Subcutaneous abdominal adipose tissue (tissue), 5 donors: ENCODE measurements at regions not wholly inside any gene's neighbourhood (a gene's known extent, or its start where the extent isn't known, plus 50 kb on each side); places are given as distances from the start of the nearest gene placed in this dataset.

Experiments
- H3K27ac ChIP-seq: one replicate; pipeline ENCODE4 v1.7.0; 2013; ENCODE audit warnings: low read depth, mild to moderate bottlenecking, inconsistent platforms, low read length, moderate library complexity
- H3K27me3 ChIP-seq, 5 donors: one replicate each; pipeline ENCODE4 v1.7.0; 2013; ENCODE audit warnings: low read length in 5 of 5, inconsistent platforms in 1 of 5; ENCODE audit not compliant: control insufficient read depth in 5 of 5, insufficient read depth in 4 of 5
- H3K36me3 ChIP-seq, 5 donors: one replicate each; pipeline ENCODE4 v1.7.0; 2013; ENCODE audit warnings: low read length in 5 of 5; ENCODE audit not compliant: control insufficient read depth in 5 of 5, insufficient read depth in 5 of 5
- H3K4me1 ChIP-seq, 5 donors: one replicate each; pipeline ENCODE4 v1.7.0; 2013; ENCODE audit warnings: low read length in 5 of 5, mild to moderate bottlenecking in 3 of 5, moderate library complexity in 1 of 5; ENCODE audit not compliant: control insufficient read depth in 5 of 5, insufficient read depth in 5 of 5
- H3K4me3 ChIP-seq, 5 donors: one replicate each; pipeline ENCODE4 v1.7.0; 2013; ENCODE audit warnings: low read length in 5 of 5, low read depth in 1 of 5
- H3K9ac ChIP-seq, 5 donors: one replicate each; pipeline ENCODE4 v1.7.0; 2013; ENCODE audit warnings: low read length in 5 of 5, mild to moderate bottlenecking in 4 of 5, moderate library complexity in 3 of 5
- H3K9me3 ChIP-seq, 5 donors: one replicate each; pipeline ENCODE4 v1.7.0; 2013; ENCODE audit warnings: low read length in 5 of 5; ENCODE audit not compliant: control insufficient read depth in 5 of 5
- donor health status: healthy.
- donor health status: healthy.
- donor health status: healthy.
- donor health status: healthy.
- donor health status: healthy.

GRCh38 chr3:34862456-34862855 is 776.9 kb upstream of the ARPP21 start:
- H3K27ac ChIP-seq = no peak overlapping the region
- no peak overlapping the region for H3K4me3 ChIP-seq
- H3K36me3 ChIP-seq = no peaks in the 10 kb centered on the region

GRCh38 chr3:34863485-34863884 is 775.8 kb upstream of the ARPP21 start:
- Histone ChIP-seq H3K4me3 (no peak overlapping the region), H3K9ac (no peak overlapping the region), H3K36me3 (no peaks in the 10 kb centered on the region), H3K9me3 (no peaks in the 10 kb centered on the region), H3K27me3 (no peaks in the 10 kb centered on the region), H3K4me1 (no peaks in the 10 kb centered on the region), H3K27ac (no peak overlapping the region)

More at GRCh38 chr3:34862456-34862855, 776.9 kb upstream of the ARPP21 start:
- Histone ChIP-seq H3K4me1 (no peaks in the 10 kb centered on the region), H3K9me3 (no peaks in the 10 kb centered on the region), H3K9ac (no peak overlapping the region), H3K27me3 (no peaks in the 10 kb centered on the region)

GRCh38 chr3:34864011-34864410 is 775.3 kb upstream of the ARPP21 start:
- Histone ChIP-seq H3K27ac (no peak overlapping the region), H3K4me1 (no peaks in the 10 kb centered on the region), H3K27me3 (no peaks in the 10 kb centered on the region), H3K4me3 (no peak overlapping the region), H3K9ac (no peak overlapping the region), H3K36me3 (no peaks in the 10 kb centered on the region), H3K9me3 (no peaks in the 10 kb centered on the region)

- no peaks in the 10 kb centered on the region for H3K36me3 ChIP-seq
- no peaks in the 10 kb centered on the region for H3K4me1 ChIP-seq
- no peaks in the 10 kb centered on the region for H3K9me3 ChIP-seq
- no peak overlapping the region for H3K27ac ChIP-seq
- H3K27me3 ChIP-seq = no peaks in the 10 kb centered on the region
- no peak overlapping the region for H3K4me3 ChIP-seq
- H3K9ac ChIP-seq = no peak overlapping the region
Observed at GRCh38 chr3:34865346-34865745, 774.0 kb upstream of the ARPP21 start.

GRCh38 chr3:34868935-34869334 is 770.4 kb upstream of the ARPP21 start:
- Histone ChIP-seq H3K36me3 (no peaks in the 10 kb centered on the region), H3K4me1 (no peaks in the 10 kb centered on the region), H3K27ac (no peak overlapping the region), H3K4me3 (no peak overlapping the region), H3K9ac (no peak overlapping the region), H3K9me3 (no peaks in the 10 kb centered on the region), H3K27me3 (no peaks in the 10 kb centered on the region)

GRCh38 chr3:34869696-34870095 is 769.6 kb upstream of the ARPP21 start:
- H3K4me3 ChIP-seq = no peak overlapping the region
- H3K4me1 ChIP-seq = no peaks in the 10 kb centered on the region
- no peaks in the 10 kb centered on the region for H3K27me3 ChIP-seq
- no peak overlapping the region for H3K27ac ChIP-seq
- no peaks in the 10 kb centered on the region for H3K9me3 ChIP-seq
- H3K9ac ChIP-seq = no peak overlapping the region
- H3K36me3 ChIP-seq = no peaks in the 10 kb centered on the region

- H3K9ac ChIP-seq = no peak overlapping the region
- H3K4me3 ChIP-seq = no peak overlapping the region
- no peaks in the 10 kb centered on the region for H3K9me3 ChIP-seq
- H3K36me3 ChIP-seq = no peaks in the 10 kb centered on the region
- H3K4me1 ChIP-seq = no peaks in the 10 kb centered on the region
- H3K27ac ChIP-seq = no peak overlapping the region
- H3K27me3 ChIP-seq = no peaks in the 10 kb centered on the region
Observed at GRCh38 chr3:34872406-34872805, 766.9 kb upstream of the ARPP21 start.

- no peak overlapping the region for H3K27ac ChIP-seq
- H3K4me1 ChIP-seq = no peaks in the 10 kb centered on the region
- no peaks in the 10 kb centered on the region for H3K36me3 ChIP-seq
- no peaks in the 10 kb centered on the region for H3K9me3 ChIP-seq
- no peak overlapping the region for H3K9ac ChIP-seq
- H3K4me3 ChIP-seq = no peak overlapping the region
- H3K27me3 ChIP-seq = no peaks in the 10 kb centered on the region
Observed at GRCh38 chr3:34876997-34877396, 762.3 kb upstream of the ARPP21 start.

- H3K9me3 ChIP-seq = no peaks in the 10 kb centered on the region
- H3K4me3 ChIP-seq = no peak overlapping the region
- H3K36me3 ChIP-seq = no peaks in the 10 kb centered on the region
- no peaks in the 10 kb centered on the region for H3K4me1 ChIP-seq
- H3K9ac ChIP-seq = no peak overlapping the region
- H3K27ac ChIP-seq = no peak overlapping the region
- H3K27me3 ChIP-seq = no peaks in the 10 kb centered on the region
Observed at GRCh38 chr3:34878488-34878887, 760.8 kb upstream of the ARPP21 start.

GRCh38 chr3:34881026-34881425 is 758.3 kb upstream of the ARPP21 start:
- no peak overlapping the region for H3K4me3 ChIP-seq
- no peaks in the 10 kb centered on the region for H3K4me1 ChIP-seq
- H3K27me3 ChIP-seq = no peaks in the 10 kb centered on the region
- no peak overlapping the region for H3K27ac ChIP-seq
- H3K9me3 ChIP-seq = no peaks in the 10 kb centered on the region
- H3K36me3 ChIP-seq = no peaks in the 10 kb centered on the region
- no peak overlapping the region for H3K9ac ChIP-seq

GRCh38 chr3:34882764-34883163 is 756.6 kb upstream of the ARPP21 start:
- Histone ChIP-seq H3K4me1 (no peaks in the 10 kb centered on the region), H3K27ac (no peak overlapping the region), H3K36me3 (no peaks in the 10 kb centered on the region), H3K9ac (no peak overlapping the region), H3K4me3 (no peak overlapping the region), H3K9me3 (no peaks in the 10 kb centered on the region), H3K27me3 (no peaks in the 10 kb centered on the region)
